ENCODE measurements at regions not wholly inside any gene's neighbourhood (a gene's known extent, or its start where the extent isn't known, plus 50 kb on each side); places are given as distances from the start of the nearest gene placed in this dataset.

DNA sequence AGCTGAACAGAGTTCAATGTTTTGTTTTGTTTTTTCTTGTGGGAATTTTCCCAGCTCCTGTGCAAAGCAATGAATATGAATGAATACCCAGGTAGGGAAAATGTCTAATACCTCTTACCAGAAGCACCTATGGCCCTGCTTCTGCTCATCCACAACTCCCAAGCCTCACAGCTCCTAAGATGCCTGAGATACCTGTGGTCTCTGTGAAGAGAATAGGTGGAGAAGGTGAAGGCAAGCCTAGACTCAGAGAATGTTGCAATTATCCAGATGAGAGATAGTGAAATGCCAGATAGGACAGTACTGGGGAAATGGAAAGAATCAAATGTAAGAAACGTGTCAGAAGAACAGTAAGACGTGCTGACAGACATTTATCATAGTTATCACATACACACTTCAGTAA lies 70.2 kb upstream of the NOCT start:
- TF ChIP-seq EZH2 (optimal IDR thresholded peaks at IDR 0.05; ENCODE audit: low read depth, low read length) (no peak), EZH2phosphoT487 (IDR thresholded peaks at IDR 0.05; ENCODE audit: low read length) (no peak)
- TF ChIP-seq, protein P1, sequence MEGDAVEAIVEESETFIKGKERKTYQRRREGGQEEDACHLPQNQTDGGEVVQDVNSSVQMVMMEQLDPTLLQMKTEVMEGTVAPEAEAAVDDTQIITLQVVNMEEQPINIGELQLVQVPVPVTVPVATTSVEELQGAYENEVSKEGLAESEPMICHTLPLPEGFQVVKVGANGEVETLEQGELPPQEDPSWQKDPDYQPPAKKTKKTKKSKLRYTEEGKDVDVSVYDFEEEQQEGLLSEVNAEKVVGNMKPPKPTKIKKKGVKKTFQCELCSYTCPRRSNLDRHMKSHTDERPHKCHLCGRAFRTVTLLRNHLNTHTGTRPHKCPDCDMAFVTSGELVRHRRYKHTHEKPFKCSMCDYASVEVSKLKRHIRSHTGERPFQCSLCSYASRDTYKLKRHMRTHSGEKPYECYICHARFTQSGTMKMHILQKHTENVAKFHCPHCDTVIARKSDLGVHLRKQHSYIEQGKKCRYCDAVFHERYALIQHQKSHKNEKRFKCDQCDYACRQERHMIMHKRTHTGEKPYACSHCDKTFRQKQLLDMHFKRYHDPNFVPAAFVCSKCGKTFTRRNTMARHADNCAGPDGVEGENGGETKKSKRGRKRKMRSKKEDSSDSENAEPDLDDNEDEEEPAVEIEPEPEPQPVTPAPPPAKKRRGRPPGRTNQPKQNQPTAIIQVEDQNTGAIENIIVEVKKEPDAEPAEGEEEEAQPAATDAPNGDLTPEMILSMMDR (IDR thresholded peaks at IDR 0.05; ENCODE audit: low read length) = no peak
- Histone ChIP-seq H3K27ac (ENCODE audit: low read length) (no peak overlapping the region), H3F3A (ENCODE audit: insufficient read depth, low read length) (no peaks in the 10 kb centered on the region)

DNA sequence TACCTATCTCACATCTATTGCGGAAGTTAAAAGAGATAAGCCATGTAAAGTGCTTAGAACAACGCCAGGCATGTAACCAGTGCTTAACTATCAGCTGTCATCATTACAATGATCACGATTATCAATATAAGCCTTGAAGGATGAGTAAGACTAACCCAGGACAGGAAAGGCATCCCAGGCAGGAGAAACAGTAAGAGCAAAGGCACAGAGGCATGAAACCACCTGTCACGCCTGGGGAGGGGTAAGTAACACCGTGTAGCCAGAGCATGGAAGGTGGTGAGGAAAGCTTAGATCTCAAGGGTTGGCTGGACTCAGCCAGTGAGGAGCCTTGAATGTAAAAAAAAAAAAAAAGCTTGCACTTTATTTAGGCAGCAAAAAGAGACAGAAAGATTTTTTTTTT lies 71.7 kb upstream of the NOCT start:
- Histone ChIP-seq H3K9me2 (replicated peaks; ENCODE audit: insufficient read depth, low read length) (no peaks in the 10 kb centered on the region), H3K36me3 (replicated peaks; ENCODE audit: insufficient read depth, low read length) (no peaks in the 10 kb centered on the region), H3K27ac (ENCODE audit: low read length) (no peak overlapping the region), H3K4me1 (ENCODE audit: low read length) (no peaks in the 10 kb centered on the region), H3K9ac (ENCODE audit: low read length) (no peak overlapping the region), H3K27me3 (replicated peaks; ENCODE audit: insufficient read depth, low read length) (no peaks in the 10 kb centered on the region), H4K20me1 (ENCODE audit: insufficient read depth, low read length) (no peaks in the 10 kb centered on the region), H3K4me2 (ENCODE audit: low read depth, low read length) (no peak overlapping the region), H2AFZ (ENCODE audit: low read length) (no peak overlapping the region), H3K9me3 (replicated peaks; ENCODE audit: insufficient read depth, low read length) (no peaks in the 10 kb centered on the region), H3K4me3 (ENCODE audit: low read length) (no peak overlapping the region), H3F3A (ENCODE audit: insufficient read depth, low read length) (no peaks in the 10 kb centered on the region), H3K79me2 (ENCODE audit: low read length) (no peaks in the 10 kb centered on the region)
- no peak for DNase-seq
- TF ChIP-seq EZH2phosphoT487 (IDR thresholded peaks at IDR 0.05; ENCODE audit: low read length) (no peak), EZH2 (optimal IDR thresholded peaks at IDR 0.05; ENCODE audit: low read depth, low read length) (no peak)
- TF ChIP-seq, protein P1 (IDR thresholded peaks at IDR 0.05; ENCODE audit: low read length) = no peak

More for the DNA sequence above, 70.2 kb upstream of the NOCT start:
- Histone ChIP-seq H3K9ac (ENCODE audit: low read length) (no peak overlapping the region), H3K79me2 (ENCODE audit: low read length) (no peaks in the 10 kb centered on the region), H4K20me1 (ENCODE audit: insufficient read depth, low read length) (no peaks in the 10 kb centered on the region), H3K4me2 (ENCODE audit: low read depth, low read length) (no peak overlapping the region), H2AFZ (ENCODE audit: low read length) (no peak overlapping the region), H3K36me3 (replicated peaks; ENCODE audit: insufficient read depth, low read length) (no peaks in the 10 kb centered on the region), H3K9me2 (replicated peaks; ENCODE audit: insufficient read depth, low read length) (no peaks in the 10 kb centered on the region), H3K27me3 (replicated peaks; ENCODE audit: insufficient read depth, low read length) (no peaks in the 10 kb centered on the region), H3K4me3 (ENCODE audit: low read length) (no peak overlapping the region), H3K9me3 (replicated peaks; ENCODE audit: insufficient read depth, low read length) (no peaks in the 10 kb centered on the region), H3K4me1 (ENCODE audit: low read length) (no peaks in the 10 kb centered on the region)
- DNase-seq = no peak

DNA sequence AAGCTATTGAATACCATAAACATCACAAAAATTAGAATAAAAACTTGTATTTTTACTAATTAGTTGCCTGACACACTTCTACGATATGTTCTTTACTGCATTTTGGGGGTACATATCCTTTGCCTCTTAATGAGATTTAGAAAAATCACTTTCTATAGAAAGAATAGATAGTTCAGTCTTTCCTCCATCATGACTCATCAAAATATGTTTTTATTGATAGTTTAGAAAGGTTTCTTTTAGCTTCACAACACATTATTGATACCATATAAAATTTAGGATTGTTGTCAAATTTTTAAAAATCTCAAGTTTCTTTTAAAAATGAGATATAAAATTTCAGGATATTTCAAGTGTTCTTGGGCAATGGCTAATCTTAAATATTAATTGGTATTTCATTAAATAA lies 74.5 kb upstream of the NOCT start:
- no peak overlapping the region for H3K4me2 ChIP-seq (ENCODE audit: low read depth, low read length)
- no peak for DNase-seq
- no peak for TF ChIP-seq EZH2phosphoT487 (IDR thresholded peaks at IDR 0.05; ENCODE audit: low read length)
- TF ChIP-seq, protein P1 (IDR thresholded peaks at IDR 0.05; ENCODE audit: low read length) = no peak
- TF ChIP-seq EZH2 (optimal IDR thresholded peaks at IDR 0.05; ENCODE audit: low read depth, low read length) = no peak
- H3K9me3 ChIP-seq (replicated peaks; ENCODE audit: insufficient read depth, low read length) = no peaks in the 10 kb centered on the region
- H3F3A ChIP-seq (ENCODE audit: insufficient read depth, low read length) = no peaks in the 10 kb centered on the region
- H3K27me3 ChIP-seq (replicated peaks; ENCODE audit: insufficient read depth, low read length) = no peaks in the 10 kb centered on the region
- H3K79me2 ChIP-seq (ENCODE audit: low read length) = no peaks in the 10 kb centered on the region
- no peak overlapping the region for H2AFZ ChIP-seq (ENCODE audit: low read length)
- no peak overlapping the region for H3K27ac ChIP-seq (ENCODE audit: low read length)
- no peak overlapping the region for H3K9ac ChIP-seq (ENCODE audit: low read length)
- H4K20me1 ChIP-seq (ENCODE audit: insufficient read depth, low read length) = no peaks in the 10 kb centered on the region
- H3K4me1 ChIP-seq (ENCODE audit: low read length) = no peaks in the 10 kb centered on the region
- no peaks in the 10 kb centered on the region for H3K36me3 ChIP-seq (replicated peaks; ENCODE audit: insufficient read depth, low read length)
- H3K4me3 ChIP-seq (ENCODE audit: low read length) = no peak overlapping the region
- H3K9me2 ChIP-seq (replicated peaks; ENCODE audit: insufficient read depth, low read length) = no peaks in the 10 kb centered on the region
